ENCODE measurements at regions not wholly inside any gene's neighbourhood (a gene's known extent, or its start where the extent isn't known, plus 50 kb on each side); places are given as distances from the start of the nearest gene placed in this dataset.

DNA sequence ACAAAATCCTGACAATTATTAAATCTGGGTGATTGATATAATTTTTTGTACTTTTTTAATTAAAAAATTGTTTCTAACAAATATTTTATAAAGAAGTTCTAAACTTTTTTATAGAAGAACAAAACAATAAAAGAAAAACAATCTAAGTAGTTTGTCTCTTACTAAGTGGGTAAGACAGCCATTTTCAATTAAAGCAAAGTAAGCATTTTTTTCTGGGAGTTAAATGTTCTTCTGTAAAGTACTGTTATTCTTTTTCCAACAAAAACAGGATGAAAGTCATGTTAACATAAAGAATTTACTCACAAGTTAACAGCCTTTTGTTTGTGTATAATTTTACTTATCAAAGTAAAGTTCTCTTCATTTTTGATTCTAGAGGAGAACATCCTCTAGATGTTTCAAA lies 1029.9 kb downstream of the JRKL start:
- no peaks in the 10 kb centered on the region for H3K9me3 ChIP-seq (ENCODE audit: control insufficient read depth, insufficient read depth, low read length)
- TF ChIP-seq CTCF (IDR thresholded peaks at IDR 0.05; ENCODE audit: low read depth, low read length, poor library complexity, severe bottlenecking), result no peak
- no peak for TF ChIP-seq EZH2phosphoT487 (IDR thresholded peaks at IDR 0.05; ENCODE audit: borderline replicate concordance, low read length)
- no peaks in the 10 kb centered on the region for H3K79me2 ChIP-seq (ENCODE audit: control insufficient read depth, low read length)
- H3K4me3 ChIP-seq (ENCODE audit: low read length), result no peak overlapping the region
- no peaks in the 10 kb centered on the region for H3K9me2 ChIP-seq (replicated peaks; ENCODE audit: control insufficient read depth, low read length)
- no peaks in the 10 kb centered on the region for H3F3A ChIP-seq (ENCODE audit: control insufficient read depth, insufficient read depth)
- H4K20me1 ChIP-seq (ENCODE audit: control insufficient read depth, insufficient read depth, low read depth, low read length), result no peaks in the 10 kb centered on the region
- H3K27ac ChIP-seq (ENCODE audit: low read depth, low read length), result no peak overlapping the region
- H3K27me3 ChIP-seq (ENCODE audit: control insufficient read depth, low read length), result no peaks in the 10 kb centered on the region
- H3K36me3 ChIP-seq (ENCODE audit: control insufficient read depth, low read length), result no peaks in the 10 kb centered on the region
- no peak overlapping the region for H3K4me2 ChIP-seq (ENCODE audit: low read length)
- no peaks in the 10 kb centered on the region for H3K4me1 ChIP-seq (ENCODE audit: control insufficient read depth, low read length)

GRCh38 chr11:97428247-97428790 lies 1038.5 kb downstream of the JRKL start:
- no peak overlapping the region for H3K4me2 ChIP-seq (ENCODE audit: low read length)
- H3K36me3 ChIP-seq (ENCODE audit: control insufficient read depth, low read length), result no peaks in the 10 kb centered on the region
- no peak overlapping the region for H3K4me3 ChIP-seq (ENCODE audit: low read length)
- no peaks in the 10 kb centered on the region for H3K79me2 ChIP-seq (ENCODE audit: control insufficient read depth, low read length)
- no peaks in the 10 kb centered on the region for H3K27me3 ChIP-seq (ENCODE audit: control insufficient read depth, low read length)
- no peak overlapping the region for H3K27ac ChIP-seq (ENCODE audit: low read depth, low read length)
- no peaks in the 10 kb centered on the region for H3K9me2 ChIP-seq (replicated peaks; ENCODE audit: control insufficient read depth, low read length)
- no peaks in the 10 kb centered on the region for H4K20me1 ChIP-seq (ENCODE audit: control insufficient read depth, insufficient read depth, low read depth, low read length)
- no peaks in the 10 kb centered on the region for H3F3A ChIP-seq (ENCODE audit: control insufficient read depth, insufficient read depth)
- no peaks in the 10 kb centered on the region for H3K4me1 ChIP-seq (ENCODE audit: control insufficient read depth, low read length)
- TF ChIP-seq CTCF (IDR thresholded peaks at IDR 0.05; ENCODE audit: low read depth, low read length, poor library complexity, severe bottlenecking), result no peak
- no peaks in the 10 kb centered on the region for H3K9me3 ChIP-seq (ENCODE audit: control insufficient read depth, insufficient read depth, low read length)

DNA sequence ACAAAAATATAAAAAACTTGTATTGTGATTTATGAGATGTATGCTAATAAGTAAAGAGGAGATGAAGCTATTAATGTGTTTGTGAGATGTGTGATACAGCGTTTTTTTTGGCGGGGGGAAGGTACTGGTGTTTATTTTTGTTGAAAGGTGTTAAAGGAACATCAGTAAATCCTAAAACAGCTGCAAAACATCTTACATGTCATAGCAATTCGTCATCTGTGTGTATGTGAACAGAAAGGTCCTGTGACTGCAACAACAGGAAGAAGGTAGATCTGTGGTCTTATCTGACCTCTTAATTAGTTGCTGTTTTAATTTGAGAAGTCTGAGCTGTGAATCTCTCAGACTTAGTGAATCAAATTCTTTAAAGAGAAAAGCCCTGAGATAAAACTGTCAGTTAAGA lies 1041.1 kb downstream of the JRKL start:
- H3K4me1 ChIP-seq (ENCODE audit: control insufficient read depth, low read length), result no peaks in the 10 kb centered on the region
- no peak overlapping the region for H3K4me3 ChIP-seq (ENCODE audit: low read length)
- H3K9me2 ChIP-seq (replicated peaks; ENCODE audit: control insufficient read depth, low read length), result no peaks in the 10 kb centered on the region
- H3K79me2 ChIP-seq (ENCODE audit: control insufficient read depth, low read length), result no peaks in the 10 kb centered on the region
- no peaks in the 10 kb centered on the region for H3F3A ChIP-seq (ENCODE audit: control insufficient read depth, insufficient read depth)
- H3K9me3 ChIP-seq (ENCODE audit: control insufficient read depth, insufficient read depth, low read length), result no peaks in the 10 kb centered on the region
- no peak overlapping the region for H3K27ac ChIP-seq (ENCODE audit: low read depth, low read length)
- H3K36me3 ChIP-seq (ENCODE audit: control insufficient read depth, low read length), result no peaks in the 10 kb centered on the region
- H4K20me1 ChIP-seq (ENCODE audit: control insufficient read depth, insufficient read depth, low read depth, low read length), result no peaks in the 10 kb centered on the region
- H3K27me3 ChIP-seq (ENCODE audit: control insufficient read depth, low read length), result no peaks in the 10 kb centered on the region
- no peak overlapping the region for H3K4me2 ChIP-seq (ENCODE audit: low read length)
- no peak for TF ChIP-seq EZH2phosphoT487 (IDR thresholded peaks at IDR 0.05; ENCODE audit: borderline replicate concordance, low read length)
- TF ChIP-seq CTCF (IDR thresholded peaks at IDR 0.05; ENCODE audit: low read depth, low read length, poor library complexity, severe bottlenecking), result no peak
